Psoas muscle (tissue), 7 donors: ENCODE measurements at regions not wholly inside any gene's neighbourhood (a gene's known extent, or its start where the extent isn't known, plus 50 kb on each side); places are given as distances from the start of the nearest gene placed in this dataset.
A peak's percentile ranks its signal among the peaks of the same experiment; 100 is the strongest.

ENCODE experiments used
- ATAC-seq, 4 donors: fragments of 200-7000 bp; cut with Tn5 transposase; one replicate each; pipeline ENCODE4 v1.9.1; 2020; ENCODE audit warnings: moderate library complexity in 3 of 4, mild to moderate bottlenecking in 2 of 4
- DNase-seq, 2 donors: peaks; one replicate each; pipeline ENCODE4 v3.0.0-alpha.2; 2020
- H3K27ac ChIP-seq: fragments of 200-600 bp; one replicate; pipeline ENCODE4 v1.8.0; 2022
- H3K27me3 ChIP-seq, 3 donors: fragments of 200-600 bp in 1 of 3; one replicate each; pipeline versions ENCODE4 v1.6.1 to v1.8.0; 2013 to 2022; ENCODE audit warnings: low read length in 2 of 3, mild to moderate bottlenecking in 2 of 3, moderate library complexity in 1 of 3; ENCODE audit not compliant: insufficient read depth in 3 of 3
- H3K36me3 ChIP-seq, 2 donors: fragments of 200-600 bp in 1 of 2; one replicate each; pipeline versions ENCODE4 v1.6.1 to v1.8.0; 2013 to 2022; ENCODE audit warnings: low read depth in 1 of 2, mild to moderate bottlenecking in 1 of 2, moderate library complexity in 1 of 2; ENCODE audit not compliant: insufficient read depth in 1 of 2
- H3K4me1 ChIP-seq: fragments of 200-600 bp; one replicate; pipeline ENCODE4 v1.8.0; 2022
- H3K4me3 ChIP-seq: fragments of 200-600 bp; one replicate; pipeline ENCODE4 v1.8.0; 2022; ENCODE audit warnings: mild to moderate bottlenecking
- H3K9me3 ChIP-seq: fragments of 200-600 bp; one replicate; pipeline ENCODE4 v1.8.0; 2022
- CTCF ChIP-seq: fragments of 200-600 bp; IDR thresholded peaks from one replicate; pipeline ENCODE4 v1.8.0; 2022; ENCODE audit warnings: antibody characterized with exemption
- WGBS, 3 donors: extraction: QIAGEN DNeasy Blood & Tissue Kit; methylation state at CpG; one replicate each; pipeline versions ENCODE4 v1.1.6 to v1.1.7; 2013; 5-methylcytosine and 5-hydroxymethylcytosine counted together
- intact Hi-C, 2 donors: fragments of 100-400 bp; cut with DNase I; formaldehyde crosslinking; loops; one replicate each; pipeline versions ENCODE4 v1.11.0 to v1.14.2; 2022
- donor health status: healthy with polysubstance abuse.
- donor health status: DM: no; HTN: no; CAD: no; lungs with moderate emphysema.
- donor health status: Bipolar disorder and iron deficiency.
- donor health status: healthy.
- donor health status: DM: yes; HTN: yes; CAD: no.
- donor health status: DM: no; HTN: no; CAD: no.
- donor health status: DM: yes; HTN: yes; CAD: no.

- H3K36me3 ChIP-seq = no peaks in the 10 kb centered on the region
- intact Hi-C loops = no loop called here
- no peaks in the 10 kb centered on the region for H3K9me3 ChIP-seq
- DNase-seq = no peak
- no peak for TF ChIP-seq CTCF
- no peak overlapping the region for H3K4me3 ChIP-seq
- 68 to 76% (median 76%) methylated on average over 6 of the region's 6 CpGs for WGBS, 3 donors
- no peak overlapping the region for H3K27ac ChIP-seq
- ATAC-seq = no peak
- H3K27me3 ChIP-seq = no peaks in the 10 kb centered on the region
- H3K4me1 ChIP-seq = peaks cover 5% of the 10 kb centered on the region
Measured at GRCh38 chr16:85370543-85370880, 242.6 kb upstream of the GSE1 start.

- WGBS, 3 donors = 72 to 78% (median 74%) methylated on average over 24 to 28 of the region's 28 CpGs
Measured at GRCh38 chr16:85370881-85371651, 242.1 kb upstream of the GSE1 start.

GRCh38 chr16:85371948-85372347 is 241.2 kb upstream of the GSE1 start:
- Histone ChIP-seq H3K4me3 (no peak overlapping the region), H3K9me3 (no peaks in the 10 kb centered on the region), H3K36me3 (no peaks in the 10 kb centered on the region), H3K27me3 (no peaks in the 10 kb centered on the region), H3K27ac (no peak overlapping the region), H3K4me1 (peaks cover 19% of the 10 kb centered on the region)
- intact Hi-C loops = no loop called here
- DNase-seq = no peak
- no peak for ATAC-seq
- 96 to 100% (median 97%) methylated on average over 10 of the region's 10 CpGs for WGBS, 3 donors
- TF ChIP-seq CTCF = no peak

More at GRCh38 chr16:85370881-85371651, 242.1 kb upstream of the GSE1 start:
- ATAC-seq (peak in 1 of 4 donors; percentile 9), DNase-seq (peak; percentile 48 to 74)
- Histone ChIP-seq H3K4me3 (no peak overlapping the region), H3K9me3 (no peaks in the 10 kb centered on the region), H3K4me1 (peaks cover 10% of the 10 kb centered on the region), H3K27ac (no peak overlapping the region), H3K36me3 (no peaks in the 10 kb centered on the region), H3K27me3 (no peaks in the 10 kb centered on the region)
- TF ChIP-seq CTCF = no peak
- intact Hi-C loops = no loop called here

GRCh38 chr16:85372627-85373372 is 240.3 kb upstream of the GSE1 start:
- peak overlapping the region; percentile 40 for H3K27ac ChIP-seq
- peak; percentile 70 to 80 for DNase-seq
- H3K4me1 ChIP-seq = peaks cover 25% of the 10 kb centered on the region

More at GRCh38 chr16:85372627-85373372, 240.3 kb upstream of the GSE1 start:
- no peak overlapping the region for H3K4me3 ChIP-seq
- no peaks in the 10 kb centered on the region for H3K27me3 ChIP-seq
- peak; percentile 61 to 73 (median 67) for ATAC-seq
- no peaks in the 10 kb centered on the region for H3K9me3 ChIP-seq
- no peak for TF ChIP-seq CTCF
- no peaks in the 10 kb centered on the region for H3K36me3 ChIP-seq
- intact Hi-C loops = no loop called here
- WGBS, 3 donors = 74 to 81% (median 75%) methylated on average over 15 of the region's 15 CpGs
